ENCODE measurements at regions not wholly inside any gene's neighbourhood (a gene's known extent, or its start where the extent isn't known, plus 50 kb on each side); places are given as distances from the start of the nearest gene placed in this dataset.
A peak's percentile ranks its signal among the peaks of the same experiment; 100 is the strongest.

DNA sequence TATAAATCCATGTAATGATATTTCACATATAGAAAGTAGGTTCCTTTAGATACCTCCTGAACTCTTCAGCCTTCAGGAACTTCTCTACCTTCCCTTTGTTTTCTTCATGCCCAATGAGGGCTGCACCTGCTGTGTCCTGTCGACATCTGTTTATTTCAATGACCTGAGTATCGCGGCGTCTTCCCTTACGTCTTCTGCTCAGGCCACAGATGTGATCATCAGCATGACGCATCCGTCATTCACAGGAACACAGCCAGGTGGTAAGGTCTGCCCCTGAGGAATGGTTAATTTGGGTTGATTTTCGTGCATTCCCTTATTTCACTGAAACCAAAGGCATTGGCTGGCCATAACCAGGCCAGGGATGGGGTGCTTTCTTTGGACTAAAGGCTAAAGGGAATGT is 217.1 kb downstream of the MED10 start:
- DNase-seq = no peak

GRCh38 chr5:6159832-6160430 is 218.4 kb downstream of the MED10 start:
- DNase-seq = no peak

DNA sequence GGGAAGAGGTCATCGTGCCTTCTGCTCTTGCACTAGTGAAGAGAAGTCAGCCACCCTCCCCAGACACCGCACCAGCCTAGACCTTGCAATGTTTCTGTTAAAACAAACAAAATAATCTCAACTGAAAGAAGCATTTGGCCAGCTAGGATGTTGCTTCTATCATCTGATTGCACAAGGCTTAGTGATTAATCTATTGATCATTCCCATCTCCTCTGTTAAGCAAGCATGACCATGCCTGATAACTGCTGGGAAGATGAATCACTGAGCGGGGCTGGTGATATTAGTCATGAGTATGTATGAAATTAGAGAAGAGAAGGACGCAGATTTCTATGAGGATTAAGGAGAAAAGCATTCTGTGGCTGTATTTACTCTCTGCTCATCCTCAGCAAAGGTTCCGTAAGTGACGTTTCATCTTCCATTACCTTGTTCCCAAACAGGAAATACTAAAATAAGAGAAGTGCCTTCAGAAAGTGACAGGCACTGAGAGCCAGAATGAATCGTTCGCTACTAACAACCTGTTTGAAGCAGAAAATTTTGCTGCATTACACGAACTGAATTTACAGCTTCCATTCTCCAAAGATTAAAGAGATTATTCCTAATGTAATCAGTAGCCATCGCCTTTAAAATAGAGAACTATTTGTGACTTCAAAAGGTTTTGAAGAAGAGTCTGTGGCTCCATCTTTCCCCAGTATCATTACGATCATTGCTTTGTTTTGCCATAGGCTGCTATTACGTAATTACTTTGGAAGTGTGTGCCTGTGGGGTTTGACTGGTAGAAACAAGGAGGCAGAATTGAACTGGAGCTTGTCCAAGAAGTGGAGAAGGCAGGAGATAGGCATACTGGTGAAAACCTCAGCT is 219.1 kb downstream of the MED10 start:
- no peak for DNase-seq

- no peak for DNase-seq
These were observed 224.1 kb downstream of the MED10 start for GRCh38 chr5:6154216-6154615.

- DNase-seq = no peak
These were observed 232.1 kb downstream of the MED10 start for GRCh38 chr5:6146271-6146670.

DNA sequence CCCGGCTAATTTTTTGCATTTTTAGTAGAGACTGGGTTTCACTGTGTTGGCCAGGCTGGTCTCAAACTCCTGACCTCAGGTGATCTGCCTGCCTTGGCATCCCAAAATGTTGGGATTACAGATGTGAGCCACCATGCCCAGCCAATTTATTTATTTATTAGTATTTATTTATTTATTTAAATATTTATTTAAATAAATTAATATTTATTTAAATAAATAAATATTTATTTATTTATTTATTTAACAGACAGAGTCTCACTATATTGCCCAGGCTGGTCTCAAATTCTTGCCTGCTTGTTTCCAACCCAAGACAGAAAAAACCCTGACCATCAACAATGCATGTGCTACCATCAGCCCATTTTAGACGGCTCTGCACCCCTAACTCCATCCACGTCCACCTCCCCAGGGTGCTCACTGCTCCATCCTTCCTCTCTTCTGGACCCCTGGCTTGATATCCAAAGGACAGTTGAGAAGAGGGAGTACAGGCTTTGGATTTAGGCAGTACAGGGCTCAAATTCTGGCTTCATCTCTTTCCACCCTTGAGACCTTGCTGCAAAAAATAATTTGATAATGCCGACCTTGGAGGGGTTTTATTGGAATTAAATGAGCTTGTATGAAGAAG is 232.6 kb downstream of the MED10 start:
- DNase-seq = no peak

GRCh38 chr5:6143523-6143922 is 234.8 kb downstream of the MED10 start:
- DNase-seq = no peak

DNA sequence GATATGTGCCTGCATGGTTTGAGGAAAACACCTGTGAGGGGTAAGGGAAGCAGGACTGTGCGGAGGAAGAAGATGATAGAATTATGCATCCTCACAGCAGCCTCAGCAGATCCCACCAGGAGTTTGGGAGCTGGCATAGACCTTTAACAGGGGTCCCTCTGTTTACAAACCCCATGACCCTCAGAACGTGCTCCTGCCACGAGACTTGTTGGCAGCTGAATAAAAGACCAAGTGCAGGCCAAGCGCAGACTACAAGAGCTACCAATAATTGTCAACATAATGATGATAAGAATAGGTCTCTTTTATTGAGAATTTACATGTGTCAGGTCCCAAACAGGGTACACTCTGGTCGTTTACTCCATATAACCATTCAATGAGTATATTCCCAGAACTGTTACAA is 236.0 kb downstream of the MED10 start:
- DNase-seq = no peak

- DNase-seq = no peak
These were observed 238.1 kb downstream of the MED10 start for GRCh38 chr5:6140219-6140618.

- no peak for DNase-seq
These were observed 242.4 kb downstream of the MED10 start for GRCh38 chr5:6135977-6136376.

DNA sequence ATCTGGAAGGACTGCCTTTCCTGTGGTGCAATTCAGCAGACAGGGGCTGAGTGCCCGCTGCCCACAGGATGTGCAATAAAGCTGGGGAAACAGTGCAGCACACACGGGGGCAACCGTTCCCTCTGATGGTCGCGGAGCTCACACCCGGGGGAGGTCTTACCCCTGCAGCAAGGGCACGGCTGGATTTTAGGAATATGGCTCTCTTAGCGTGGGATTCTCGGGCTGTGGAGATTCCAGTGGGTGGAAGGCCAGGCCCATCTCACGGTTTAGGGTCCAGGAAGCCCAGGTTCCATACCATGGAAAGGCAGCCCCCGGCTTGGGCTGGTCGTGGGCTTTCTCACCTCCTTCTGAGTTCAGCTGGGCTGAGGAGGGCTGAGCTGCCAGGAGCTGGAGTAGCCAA is 244.1 kb downstream of the MED10 start:
- no peak for DNase-seq

- DNase-seq = no peak
These were observed 252.6 kb downstream of the MED10 start for GRCh38 chr5:6125781-6126180.

DNA sequence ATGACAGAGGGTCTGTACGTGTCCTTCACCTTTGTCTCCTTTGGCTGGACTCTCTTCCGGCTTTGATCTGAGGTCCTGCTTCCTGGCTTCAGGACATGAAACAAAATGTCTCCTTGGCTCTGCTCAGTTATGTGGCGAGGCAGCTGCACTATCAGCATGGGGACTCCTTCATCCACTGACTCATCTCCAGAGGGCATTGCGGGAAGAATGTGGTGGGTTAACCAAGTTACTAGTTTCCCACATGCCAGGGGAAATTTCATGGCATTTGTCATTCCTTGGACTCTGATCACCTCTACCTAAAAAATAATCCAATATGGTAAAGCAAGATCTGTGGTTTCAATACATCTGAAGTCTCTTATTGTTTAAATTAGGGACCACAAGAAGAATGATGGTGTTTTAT is 259.7 kb downstream of the MED10 start:
- DNase-seq = no peak

DNA sequence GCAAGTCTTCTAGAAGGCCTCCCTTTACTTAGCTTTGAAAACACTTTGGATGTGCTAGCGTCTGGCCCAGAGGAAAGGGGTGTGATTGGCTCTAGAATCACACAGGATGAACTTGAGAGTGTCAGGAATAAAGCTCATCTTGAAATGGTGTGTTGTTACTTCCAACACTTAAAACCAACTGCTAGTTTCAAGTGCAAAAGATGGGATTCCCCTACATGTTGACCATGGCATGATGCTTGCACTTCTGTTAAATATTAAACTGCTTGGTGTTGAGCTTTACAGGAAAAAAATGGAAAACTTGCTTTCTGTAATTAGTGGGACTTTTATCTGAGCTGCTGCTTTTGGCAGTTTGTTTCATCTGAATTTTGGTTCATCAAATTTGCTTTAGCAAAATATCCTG is 261.1 kb downstream of the MED10 start:
- no peak for DNase-seq

GRCh38 chr5:6115852-6116251 is 262.5 kb downstream of the MED10 start:
- no peak for DNase-seq

DNA sequence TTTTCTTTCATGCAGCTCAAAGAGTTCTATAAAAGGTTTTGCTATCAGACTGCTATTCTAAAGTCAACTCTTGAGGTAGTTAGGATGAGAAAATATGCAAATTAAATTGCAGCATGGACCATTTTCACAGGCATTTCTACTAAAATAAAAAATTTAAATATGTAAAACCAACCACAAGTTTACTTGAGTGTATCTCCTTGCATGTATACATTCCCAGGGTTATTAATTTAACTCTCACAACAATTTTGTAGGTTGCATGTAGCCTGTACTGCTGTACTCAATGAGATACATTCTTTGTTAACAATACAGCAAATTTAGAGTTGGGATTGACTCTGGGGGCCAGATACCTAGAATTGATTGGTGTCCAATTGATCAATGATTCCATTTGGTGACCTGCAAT is 265.8 kb downstream of the MED10 start:
- no peak for DNase-seq

DNA sequence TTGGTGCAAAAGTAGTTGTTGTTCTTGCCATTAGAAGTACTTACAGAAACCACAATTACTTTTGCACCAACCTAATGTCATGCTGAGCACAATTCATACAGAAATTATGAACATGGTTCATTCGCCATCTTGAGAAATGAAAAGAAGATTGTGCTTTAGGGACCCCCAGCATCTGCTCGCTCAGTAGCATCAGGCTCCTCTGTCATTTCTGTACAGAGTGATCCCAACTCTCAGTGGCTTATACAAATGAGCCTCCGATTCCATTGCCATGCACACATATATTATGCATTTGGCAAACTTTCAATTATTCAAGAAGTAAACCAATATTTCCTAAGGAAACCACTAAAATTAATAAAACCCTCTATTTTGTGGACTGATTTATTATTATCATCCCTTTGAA is 266.2 kb downstream of the MED10 start:
- DNase-seq = no peak

GRCh38 chr5:6111131-6111530 is 267.2 kb downstream of the MED10 start:
- no peak for DNase-seq

DNA sequence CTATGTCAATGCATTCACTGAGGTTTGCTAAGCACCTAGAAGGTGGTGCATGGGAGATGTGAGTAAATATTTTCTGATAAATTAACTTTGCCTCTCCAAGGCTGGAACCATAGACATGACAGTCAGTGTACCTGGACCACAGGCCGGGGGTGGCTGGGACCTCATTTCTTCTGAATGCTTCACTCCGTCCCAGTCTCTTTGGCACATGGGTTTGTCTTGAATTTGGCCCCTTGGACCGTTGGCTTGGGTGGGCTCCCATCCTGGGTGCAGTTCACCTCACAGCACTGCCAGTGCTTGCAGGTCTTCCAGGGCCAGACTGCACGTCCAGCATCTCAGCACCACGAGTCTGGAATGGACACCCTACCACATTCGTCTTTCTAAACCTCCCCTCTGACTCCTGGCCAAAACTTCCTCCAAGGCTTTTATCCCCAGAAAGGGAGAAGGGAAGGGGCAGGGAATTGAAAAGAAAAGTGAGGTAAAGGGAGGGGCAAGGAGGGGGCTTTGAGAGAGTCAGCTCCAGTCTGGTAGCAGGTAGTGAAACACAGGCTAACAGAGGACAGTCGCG is 267.8 kb downstream of the MED10 start:
- DNase-seq = no peak

- DNase-seq = no peak
These were observed 269.1 kb downstream of the MED10 start for GRCh38 chr5:6108981-6109825.

DNA sequence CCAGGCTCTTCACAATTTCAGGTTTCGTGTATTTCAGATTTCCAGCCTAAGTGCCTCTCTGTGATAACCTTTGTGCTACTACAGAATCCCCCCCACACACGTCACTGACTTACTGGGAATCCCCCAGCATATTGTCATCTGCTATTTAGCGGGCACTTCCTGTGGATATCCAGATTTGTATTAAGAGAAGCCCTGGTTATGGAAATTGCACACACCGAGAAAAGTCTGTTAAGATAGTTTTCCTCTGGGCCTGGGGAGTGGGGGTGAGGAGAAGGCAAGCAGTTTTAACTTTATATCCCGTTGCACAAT is 269.9 kb downstream of the MED10 start:
- DNase-seq = no peak

GRCh38 chr5:6107675-6108539 is 270.4 kb downstream of the MED10 start:
- DNase-seq = peak; percentile 4

All from OCI-M1 (cell line).